Panc1 (cell line): ENCODE measurements at regions not wholly inside any gene's neighbourhood (a gene's known extent, or its start where the extent isn't known, plus 50 kb on each side); places are given as distances from the start of the nearest gene placed in this dataset.

Source experiments
- POLR2AphosphoS5 ChIP-seq: IDR thresholded peaks from 2 replicates; pipeline ENCODE4 v1.6.1; 2012; ENCODE audit warnings: mild to moderate bottlenecking, low read depth, low read length, moderate library complexity
- SIN3A ChIP-seq: IDR thresholded peaks from 2 replicates; pipeline ENCODE4 v1.6.1; 2012; ENCODE audit warnings: low read depth, mild to moderate bottlenecking, low read length, moderate library complexity, borderline replicate concordance; ENCODE audit not compliant: insufficient read depth
- TF ChIP-seq, protein P1 (sequence below): fragments of 450-650 bp; IDR thresholded peaks from 2 replicates; pipeline ENCODE4 v1.5.1; 2017; ENCODE audit warnings: mild to moderate bottlenecking
- TF ChIP-seq, protein P2 (sequence below), 2 experiments: IDR thresholded peaks; 2 replicates each; pipeline ENCODE4 v1.6.1; 2011 to 2012; ENCODE audit warnings: low read depth in 2 of 2, control low read depth in 1 of 2, low read length in 1 of 2, mild to moderate bottlenecking in 1 of 2, moderate library complexity in 1 of 2; ENCODE audit not compliant: insufficient read depth in 1 of 2

DNA sequence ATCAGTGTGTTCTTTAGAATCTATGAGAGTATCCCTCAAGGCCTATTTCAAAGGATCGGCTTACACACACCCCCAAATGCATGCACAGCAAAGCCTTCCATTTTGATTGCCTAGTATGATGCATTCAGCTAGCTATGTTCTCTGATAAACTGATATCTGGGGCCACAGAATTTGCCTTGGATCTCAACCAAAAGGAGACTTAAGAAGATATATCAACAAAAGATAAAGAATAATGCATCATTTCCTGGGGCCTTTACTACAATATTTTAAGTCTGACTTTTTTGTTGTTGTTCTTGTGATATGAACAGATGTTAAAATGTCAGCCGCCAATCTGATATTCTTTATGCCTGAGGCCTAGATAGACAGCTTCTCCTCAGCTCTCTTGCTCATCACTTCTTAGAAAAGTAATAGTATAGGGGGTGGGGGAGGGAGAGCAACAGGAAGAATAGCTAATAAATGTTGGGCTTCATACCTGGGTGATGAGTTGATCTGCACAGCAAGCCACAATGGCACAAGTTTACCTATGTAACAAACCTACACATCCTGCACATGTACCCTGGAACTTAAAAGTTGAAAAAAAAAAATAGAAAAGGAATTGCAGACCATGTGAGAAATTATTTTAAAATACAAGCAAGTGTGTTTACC lies 792.9 kb upstream of the GHITM start:
- TF ChIP-seq, protein P1, sequence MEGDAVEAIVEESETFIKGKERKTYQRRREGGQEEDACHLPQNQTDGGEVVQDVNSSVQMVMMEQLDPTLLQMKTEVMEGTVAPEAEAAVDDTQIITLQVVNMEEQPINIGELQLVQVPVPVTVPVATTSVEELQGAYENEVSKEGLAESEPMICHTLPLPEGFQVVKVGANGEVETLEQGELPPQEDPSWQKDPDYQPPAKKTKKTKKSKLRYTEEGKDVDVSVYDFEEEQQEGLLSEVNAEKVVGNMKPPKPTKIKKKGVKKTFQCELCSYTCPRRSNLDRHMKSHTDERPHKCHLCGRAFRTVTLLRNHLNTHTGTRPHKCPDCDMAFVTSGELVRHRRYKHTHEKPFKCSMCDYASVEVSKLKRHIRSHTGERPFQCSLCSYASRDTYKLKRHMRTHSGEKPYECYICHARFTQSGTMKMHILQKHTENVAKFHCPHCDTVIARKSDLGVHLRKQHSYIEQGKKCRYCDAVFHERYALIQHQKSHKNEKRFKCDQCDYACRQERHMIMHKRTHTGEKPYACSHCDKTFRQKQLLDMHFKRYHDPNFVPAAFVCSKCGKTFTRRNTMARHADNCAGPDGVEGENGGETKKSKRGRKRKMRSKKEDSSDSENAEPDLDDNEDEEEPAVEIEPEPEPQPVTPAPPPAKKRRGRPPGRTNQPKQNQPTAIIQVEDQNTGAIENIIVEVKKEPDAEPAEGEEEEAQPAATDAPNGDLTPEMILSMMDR = no peak
- TF ChIP-seq POLR2AphosphoS5 (no peak), SIN3A (no peak)
- TF ChIP-seq, protein P2, sequence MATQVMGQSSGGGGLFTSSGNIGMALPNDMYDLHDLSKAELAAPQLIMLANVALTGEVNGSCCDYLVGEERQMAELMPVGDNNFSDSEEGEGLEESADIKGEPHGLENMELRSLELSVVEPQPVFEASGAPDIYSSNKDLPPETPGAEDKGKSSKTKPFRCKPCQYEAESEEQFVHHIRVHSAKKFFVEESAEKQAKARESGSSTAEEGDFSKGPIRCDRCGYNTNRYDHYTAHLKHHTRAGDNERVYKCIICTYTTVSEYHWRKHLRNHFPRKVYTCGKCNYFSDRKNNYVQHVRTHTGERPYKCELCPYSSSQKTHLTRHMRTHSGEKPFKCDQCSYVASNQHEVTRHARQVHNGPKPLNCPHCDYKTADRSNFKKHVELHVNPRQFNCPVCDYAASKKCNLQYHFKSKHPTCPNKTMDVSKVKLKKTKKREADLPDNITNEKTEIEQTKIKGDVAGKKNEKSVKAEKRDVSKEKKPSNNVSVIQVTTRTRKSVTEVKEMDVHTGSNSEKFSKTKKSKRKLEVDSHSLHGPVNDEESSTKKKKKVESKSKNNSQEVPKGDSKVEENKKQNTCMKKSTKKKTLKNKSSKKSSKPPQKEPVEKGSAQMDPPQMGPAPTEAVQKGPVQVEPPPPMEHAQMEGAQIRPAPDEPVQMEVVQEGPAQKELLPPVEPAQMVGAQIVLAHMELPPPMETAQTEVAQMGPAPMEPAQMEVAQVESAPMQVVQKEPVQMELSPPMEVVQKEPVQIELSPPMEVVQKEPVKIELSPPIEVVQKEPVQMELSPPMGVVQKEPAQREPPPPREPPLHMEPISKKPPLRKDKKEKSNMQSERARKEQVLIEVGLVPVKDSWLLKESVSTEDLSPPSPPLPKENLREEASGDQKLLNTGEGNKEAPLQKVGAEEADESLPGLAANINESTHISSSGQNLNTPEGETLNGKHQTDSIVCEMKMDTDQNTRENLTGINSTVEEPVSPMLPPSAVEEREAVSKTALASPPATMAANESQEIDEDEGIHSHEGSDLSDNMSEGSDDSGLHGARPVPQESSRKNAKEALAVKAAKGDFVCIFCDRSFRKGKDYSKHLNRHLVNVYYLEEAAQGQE (IDR thresholded peaks at IDR 0.05; ENCODE audit: insufficient read depth in 1 of 2, low read depth in 2 of 2, low read length in 1 of 2) = no peak
